Thyroid gland (tissue), 4 donors: ENCODE measurements at regions not wholly inside any gene's neighbourhood (a gene's known extent, or its start where the extent isn't known, plus 50 kb on each side); places are given as distances from the start of the nearest gene placed in this dataset.

Experiments
- CTCF ChIP-seq, 6 experiments: fragments of 200-600 bp in 3 of 6; fragments of 450-650 bp in 3 of 6; sonication (generic) in 3 of 6; IDR thresholded peaks; one replicate each; pipeline ENCODE4 v1.5.1; 2016 to 2019; ENCODE audit warnings: antibody characterized with exemption in 6 of 6, mild to moderate bottlenecking in 2 of 6, inconsistent platforms in 1 of 6, moderate library complexity in 1 of 6
- POLR2A ChIP-seq, 2 donors: fragments of 450-650 bp; IDR thresholded peaks; one replicate each; pipeline ENCODE4 v1.6.1; 2017; ENCODE audit warnings: antibody characterized with exemption in 2 of 2, mild to moderate bottlenecking in 2 of 2, moderate library complexity in 1 of 2

- TF ChIP-seq CTCF (IDR thresholded peaks at IDR 0.05) (no peak), POLR2A (IDR thresholded peaks at IDR 0.05) (no peak)
Observed at GRCh38 chr5:143471666-143472464, 68.4 kb upstream of the NR3C1 start.
